GM23338 (cell line): ENCODE measurements at regions not wholly inside any gene's neighbourhood (a gene's known extent, or its start where the extent isn't known, plus 50 kb on each side); places are given as distances from the start of the nearest gene placed in this dataset.

Experiments used
- ATAC-seq: fragments of 200-7000 bp; cut with Tn5 transposase; 3 replicates; pipeline ENCODE4 v1.9.1; 2020
- DNase-seq: peaks from one replicate; pipeline ENCODE4 v3.0.0-alpha.2; 2015; ENCODE audit warnings: low spot score
- H2AFZ ChIP-seq: fragments of 200-600 bp; sonication (generic); 2 replicates; pipeline ENCODE4 v1.8.0; 2016; ENCODE audit warnings: antibody characterized with exemption, mild to moderate bottlenecking, moderate library complexity
- H3F3A ChIP-seq: fragments of 200-600 bp; sonication (generic); replicated peaks from 2 replicates; pipeline ENCODE4 v1.8.0; 2017; ENCODE audit warnings: antibody characterized with exemption, mixed run types, low read depth
- H3K27ac ChIP-seq: fragments of 200-600 bp; sonication (generic); 2 replicates; pipeline ENCODE4 v1.6.1; 2016; ENCODE audit warnings: low read depth
- H3K27me3 ChIP-seq: fragments of 200-600 bp; sonication (generic); 2 replicates; pipeline ENCODE4 v1.8.0; 2016; ENCODE audit warnings: mild to moderate bottlenecking, mixed run types, moderate library complexity; ENCODE audit not compliant: insufficient read depth
- H3K36me3 ChIP-seq: fragments of 200-600 bp; sonication (generic); 2 replicates; pipeline ENCODE4 v1.8.0; 2016; ENCODE audit warnings: mild to moderate bottlenecking; ENCODE audit not compliant: insufficient read depth
- H3K4me1 ChIP-seq: fragments of 200-600 bp; sonication (generic); 2 replicates; pipeline ENCODE4 v1.8.0; 2016; ENCODE audit warnings: mild to moderate bottlenecking, moderate library complexity; ENCODE audit not compliant: insufficient read depth
- H3K4me2 ChIP-seq: fragments of 200-600 bp; sonication (generic); 2 replicates; pipeline ENCODE4 v1.7.1; 2017; ENCODE audit warnings: mixed run types
- H3K4me3 ChIP-seq: fragments of 200-600 bp; sonication (generic); 2 replicates; pipeline ENCODE4 v1.6.1; 2016; ENCODE audit warnings: mixed run types
- H3K79me2 ChIP-seq: fragments of 200-600 bp; sonication (generic); replicated peaks from 2 replicates; pipeline ENCODE4 v1.8.0; 2017; ENCODE audit warnings: mild to moderate bottlenecking; ENCODE audit not compliant: insufficient read depth
- H3K9me2 ChIP-seq: fragments of 200-600 bp; sonication (generic); 2 replicates; pipeline ENCODE4 v1.8.0; 2017; ENCODE audit not compliant: insufficient read depth
- H4K20me1 ChIP-seq: fragments of 200-600 bp; sonication (generic); replicated peaks from 2 replicates; pipeline ENCODE4 v1.8.0; 2017; ENCODE audit warnings: mild to moderate bottlenecking; ENCODE audit not compliant: insufficient read depth
- H3K27ac Mint-ChIP-seq: 2 replicates; pipeline ENCODE4 v1.8.0; 2020; ENCODE audit warnings: inconsistent platforms, mild to moderate bottlenecking, moderate library complexity, mixed read lengths
- H3K27me3 Mint-ChIP-seq: 3 replicates; pipeline ENCODE4 v1.8.0; 2022; ENCODE audit warnings: low read depth, mild to moderate bottlenecking, moderate library complexity, mixed read lengths, inconsistent platforms; ENCODE audit not compliant: insufficient read depth, poor library complexity
- H3K36me3 Mint-ChIP-seq: 3 replicates; pipeline ENCODE4 v1.8.0; 2021; ENCODE audit warnings: low read depth, mild to moderate bottlenecking, inconsistent platforms, moderate library complexity, mixed read lengths
- H3K4me1 Mint-ChIP-seq: 3 replicates; pipeline ENCODE4 v1.8.0; 2020; ENCODE audit warnings: mild to moderate bottlenecking, inconsistent platforms, mixed read lengths
- H3K4me3 Mint-ChIP-seq: 3 replicates; pipeline ENCODE4 v1.8.0; 2021; ENCODE audit warnings: moderate library complexity, mild to moderate bottlenecking, inconsistent platforms, mixed read lengths
- H3K9me3 Mint-ChIP-seq: 3 replicates; pipeline ENCODE4 v1.8.0; 2020; ENCODE audit warnings: moderate library complexity, mild to moderate bottlenecking, inconsistent platforms, mixed read lengths
- CREB1 ChIP-seq: fragments of 250-450 bp; sonication (Bioruptor Pico); IDR thresholded peaks from 2 replicates; pipeline ENCODE4 v1.5.0; 2020; ENCODE audit warnings: low read depth, mild to moderate bottlenecking, moderate library complexity
- EZH2 ChIP-seq: fragments of 200-600 bp; sonication (generic); IDR thresholded peaks from one replicate; pipeline ENCODE4 v1.8.0; 2017; ENCODE audit warnings: antibody characterized with exemption, mild to moderate bottlenecking, low read depth; ENCODE audit not compliant: unreplicated experiment
- EZH2phosphoT487 ChIP-seq: fragments of 200-600 bp; sonication (generic); IDR thresholded peaks from one replicate; pipeline ENCODE4 v1.8.1; 2018; ENCODE audit warnings: antibody characterized with exemption; ENCODE audit not compliant: unreplicated experiment
- JUNB ChIP-seq: IDR thresholded peaks from one replicate; pipeline ENCODE4 v1.6.1; 2016; ENCODE audit warnings: antibody characterized with exemption; ENCODE audit not compliant: unreplicated experiment
- NANOG ChIP-seq: IDR thresholded peaks from 2 replicates; pipeline ENCODE4 v1.6.1; 2016; ENCODE audit warnings: antibody characterized with exemption, borderline replicate concordance
- POLR2AphosphoS5 ChIP-seq: IDR thresholded peaks from 2 replicates; pipeline ENCODE4 v1.6.1; 2016; ENCODE audit warnings: antibody characterized with exemption, low read depth
- STAT1 ChIP-seq: IDR thresholded peaks from one replicate; pipeline ENCODE4 v1.6.1; 2016; ENCODE audit warnings: antibody characterized with exemption; ENCODE audit not compliant: unreplicated experiment
- ZNF114 ChIP-seq: fragments of 250-450 bp; sonication (Bioruptor Pico); IDR thresholded peaks from 2 replicates; pipeline ENCODE4 v1.5.0; 2020; ENCODE audit warnings: mild to moderate bottlenecking, moderate library complexity
- ZNF331 ChIP-seq: fragments of 250-450 bp; sonication (Bioruptor Pico); IDR thresholded peaks from 2 replicates; pipeline ENCODE4 v1.5.0; 2020; ENCODE audit warnings: low read depth, mild to moderate bottlenecking, moderate library complexity
- TF ChIP-seq, protein P1 (sequence below): IDR thresholded peaks from 2 replicates; pipeline ENCODE4 v1.6.1; 2016; ENCODE audit warnings: antibody characterized with exemption
- TF ChIP-seq, protein P2 (sequence below): IDR thresholded peaks from one replicate; pipeline ENCODE4 v1.6.1; 2018; ENCODE audit warnings: antibody characterized with exemption; ENCODE audit not compliant: unreplicated experiment
- TF ChIP-seq, protein P3 (sequence below): fragments of 250-450 bp; sonication (Bioruptor Pico); IDR thresholded peaks from 2 replicates; pipeline ENCODE4 v1.5.0; 2020; ENCODE audit warnings: mild to moderate bottlenecking, moderate library complexity
- TF ChIP-seq, protein P4 (sequence below), 2 experiments: fragments of 200-600 bp in 1 of 2; sonication (generic) in 1 of 2; conservative IDR thresholded peaks; 2 replicates each; pipeline versions ENCODE4 v1.5.1 to v1.6.1; 2016 to 2017; ENCODE audit warnings: antibody characterized with exemption in 2 of 2, low read depth in 2 of 2, mild to moderate bottlenecking in 2 of 2, moderate library complexity in 1 of 2

DNA sequence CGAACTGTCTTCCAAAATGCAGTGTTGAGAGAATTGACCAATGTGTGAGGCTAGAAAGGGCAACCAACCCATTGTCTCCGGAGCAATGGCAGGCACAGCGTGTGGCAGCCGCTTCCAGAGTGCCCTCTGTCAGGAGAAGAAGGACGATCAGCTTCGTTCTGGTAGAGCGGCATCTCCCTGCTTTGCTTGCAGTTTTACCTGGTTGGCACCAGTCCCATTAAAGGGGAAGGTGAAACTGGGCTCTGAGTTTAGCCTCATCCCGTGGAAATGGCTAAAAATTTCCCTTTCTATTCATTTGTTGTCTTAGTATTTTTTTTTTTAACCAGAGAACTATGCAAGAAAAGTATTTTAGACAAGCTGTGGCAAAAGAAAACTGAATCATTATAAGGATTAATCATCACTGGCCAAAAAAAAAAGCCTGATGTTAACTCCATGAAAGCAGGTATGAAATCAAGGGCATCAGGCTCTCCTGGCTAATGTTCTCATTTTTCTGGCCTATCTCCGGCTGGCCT, 81.5 kb upstream of the SLC7A1 start:
- no peaks in the 10 kb centered on the region for H3K79me2 ChIP-seq
- no peak for DNase-seq

More for the DNA sequence above, 81.5 kb upstream of the SLC7A1 start:
- Histone ChIP-seq H3K4me2 (no peak overlapping the region), H4K20me1 (no peaks in the 10 kb centered on the region), H3F3A (no peaks in the 10 kb centered on the region), H3K4me3 (no peak overlapping the region), H3K9me2 (no peaks in the 10 kb centered on the region), H2AFZ (no peak overlapping the region), H3K27ac (no peak overlapping the region), H3K36me3 (no peaks in the 10 kb centered on the region), H3K4me1 (no peaks in the 10 kb centered on the region), H3K27me3 (no peaks in the 10 kb centered on the region)
- Mint-ChIP-seq H3K9me3 (peaks cover 6% of the 10 kb centered on the region; the same call in 2 of the 3 replicates), H3K27me3 (no peaks in the 10 kb centered on the region), H3K36me3 (no peaks in the 10 kb centered on the region), H3K4me1 (peaks cover 2% of the 10 kb centered on the region; the same call in 2 of the 3 replicates), H3K27ac (no peak overlapping the region), H3K4me3 (no peak overlapping the region)
- TF ChIP-seq, protein P1, sequence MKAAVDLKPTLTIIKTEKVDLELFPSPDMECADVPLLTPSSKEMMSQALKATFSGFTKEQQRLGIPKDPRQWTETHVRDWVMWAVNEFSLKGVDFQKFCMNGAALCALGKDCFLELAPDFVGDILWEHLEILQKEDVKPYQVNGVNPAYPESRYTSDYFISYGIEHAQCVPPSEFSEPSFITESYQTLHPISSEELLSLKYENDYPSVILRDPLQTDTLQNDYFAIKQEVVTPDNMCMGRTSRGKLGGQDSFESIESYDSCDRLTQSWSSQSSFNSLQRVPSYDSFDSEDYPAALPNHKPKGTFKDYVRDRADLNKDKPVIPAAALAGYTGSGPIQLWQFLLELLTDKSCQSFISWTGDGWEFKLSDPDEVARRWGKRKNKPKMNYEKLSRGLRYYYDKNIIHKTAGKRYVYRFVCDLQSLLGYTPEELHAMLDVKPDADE: no peak
- TF ChIP-seq JUNB (no peak), EZH2 (no peak), ZNF114 (CRISPR knock-in tag) (no peak), NANOG (no peak), ZNF331 (CRISPR knock-in tag) (no peak), POLR2AphosphoS5 (no peak), CREB1 (CRISPR knock-in tag) (no peak), STAT1 (no peak), EZH2phosphoT487 (no peak)
- TF ChIP-seq, protein P2, sequence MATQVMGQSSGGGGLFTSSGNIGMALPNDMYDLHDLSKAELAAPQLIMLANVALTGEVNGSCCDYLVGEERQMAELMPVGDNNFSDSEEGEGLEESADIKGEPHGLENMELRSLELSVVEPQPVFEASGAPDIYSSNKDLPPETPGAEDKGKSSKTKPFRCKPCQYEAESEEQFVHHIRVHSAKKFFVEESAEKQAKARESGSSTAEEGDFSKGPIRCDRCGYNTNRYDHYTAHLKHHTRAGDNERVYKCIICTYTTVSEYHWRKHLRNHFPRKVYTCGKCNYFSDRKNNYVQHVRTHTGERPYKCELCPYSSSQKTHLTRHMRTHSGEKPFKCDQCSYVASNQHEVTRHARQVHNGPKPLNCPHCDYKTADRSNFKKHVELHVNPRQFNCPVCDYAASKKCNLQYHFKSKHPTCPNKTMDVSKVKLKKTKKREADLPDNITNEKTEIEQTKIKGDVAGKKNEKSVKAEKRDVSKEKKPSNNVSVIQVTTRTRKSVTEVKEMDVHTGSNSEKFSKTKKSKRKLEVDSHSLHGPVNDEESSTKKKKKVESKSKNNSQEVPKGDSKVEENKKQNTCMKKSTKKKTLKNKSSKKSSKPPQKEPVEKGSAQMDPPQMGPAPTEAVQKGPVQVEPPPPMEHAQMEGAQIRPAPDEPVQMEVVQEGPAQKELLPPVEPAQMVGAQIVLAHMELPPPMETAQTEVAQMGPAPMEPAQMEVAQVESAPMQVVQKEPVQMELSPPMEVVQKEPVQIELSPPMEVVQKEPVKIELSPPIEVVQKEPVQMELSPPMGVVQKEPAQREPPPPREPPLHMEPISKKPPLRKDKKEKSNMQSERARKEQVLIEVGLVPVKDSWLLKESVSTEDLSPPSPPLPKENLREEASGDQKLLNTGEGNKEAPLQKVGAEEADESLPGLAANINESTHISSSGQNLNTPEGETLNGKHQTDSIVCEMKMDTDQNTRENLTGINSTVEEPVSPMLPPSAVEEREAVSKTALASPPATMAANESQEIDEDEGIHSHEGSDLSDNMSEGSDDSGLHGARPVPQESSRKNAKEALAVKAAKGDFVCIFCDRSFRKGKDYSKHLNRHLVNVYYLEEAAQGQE: no peak
- TF ChIP-seq, protein P3, sequence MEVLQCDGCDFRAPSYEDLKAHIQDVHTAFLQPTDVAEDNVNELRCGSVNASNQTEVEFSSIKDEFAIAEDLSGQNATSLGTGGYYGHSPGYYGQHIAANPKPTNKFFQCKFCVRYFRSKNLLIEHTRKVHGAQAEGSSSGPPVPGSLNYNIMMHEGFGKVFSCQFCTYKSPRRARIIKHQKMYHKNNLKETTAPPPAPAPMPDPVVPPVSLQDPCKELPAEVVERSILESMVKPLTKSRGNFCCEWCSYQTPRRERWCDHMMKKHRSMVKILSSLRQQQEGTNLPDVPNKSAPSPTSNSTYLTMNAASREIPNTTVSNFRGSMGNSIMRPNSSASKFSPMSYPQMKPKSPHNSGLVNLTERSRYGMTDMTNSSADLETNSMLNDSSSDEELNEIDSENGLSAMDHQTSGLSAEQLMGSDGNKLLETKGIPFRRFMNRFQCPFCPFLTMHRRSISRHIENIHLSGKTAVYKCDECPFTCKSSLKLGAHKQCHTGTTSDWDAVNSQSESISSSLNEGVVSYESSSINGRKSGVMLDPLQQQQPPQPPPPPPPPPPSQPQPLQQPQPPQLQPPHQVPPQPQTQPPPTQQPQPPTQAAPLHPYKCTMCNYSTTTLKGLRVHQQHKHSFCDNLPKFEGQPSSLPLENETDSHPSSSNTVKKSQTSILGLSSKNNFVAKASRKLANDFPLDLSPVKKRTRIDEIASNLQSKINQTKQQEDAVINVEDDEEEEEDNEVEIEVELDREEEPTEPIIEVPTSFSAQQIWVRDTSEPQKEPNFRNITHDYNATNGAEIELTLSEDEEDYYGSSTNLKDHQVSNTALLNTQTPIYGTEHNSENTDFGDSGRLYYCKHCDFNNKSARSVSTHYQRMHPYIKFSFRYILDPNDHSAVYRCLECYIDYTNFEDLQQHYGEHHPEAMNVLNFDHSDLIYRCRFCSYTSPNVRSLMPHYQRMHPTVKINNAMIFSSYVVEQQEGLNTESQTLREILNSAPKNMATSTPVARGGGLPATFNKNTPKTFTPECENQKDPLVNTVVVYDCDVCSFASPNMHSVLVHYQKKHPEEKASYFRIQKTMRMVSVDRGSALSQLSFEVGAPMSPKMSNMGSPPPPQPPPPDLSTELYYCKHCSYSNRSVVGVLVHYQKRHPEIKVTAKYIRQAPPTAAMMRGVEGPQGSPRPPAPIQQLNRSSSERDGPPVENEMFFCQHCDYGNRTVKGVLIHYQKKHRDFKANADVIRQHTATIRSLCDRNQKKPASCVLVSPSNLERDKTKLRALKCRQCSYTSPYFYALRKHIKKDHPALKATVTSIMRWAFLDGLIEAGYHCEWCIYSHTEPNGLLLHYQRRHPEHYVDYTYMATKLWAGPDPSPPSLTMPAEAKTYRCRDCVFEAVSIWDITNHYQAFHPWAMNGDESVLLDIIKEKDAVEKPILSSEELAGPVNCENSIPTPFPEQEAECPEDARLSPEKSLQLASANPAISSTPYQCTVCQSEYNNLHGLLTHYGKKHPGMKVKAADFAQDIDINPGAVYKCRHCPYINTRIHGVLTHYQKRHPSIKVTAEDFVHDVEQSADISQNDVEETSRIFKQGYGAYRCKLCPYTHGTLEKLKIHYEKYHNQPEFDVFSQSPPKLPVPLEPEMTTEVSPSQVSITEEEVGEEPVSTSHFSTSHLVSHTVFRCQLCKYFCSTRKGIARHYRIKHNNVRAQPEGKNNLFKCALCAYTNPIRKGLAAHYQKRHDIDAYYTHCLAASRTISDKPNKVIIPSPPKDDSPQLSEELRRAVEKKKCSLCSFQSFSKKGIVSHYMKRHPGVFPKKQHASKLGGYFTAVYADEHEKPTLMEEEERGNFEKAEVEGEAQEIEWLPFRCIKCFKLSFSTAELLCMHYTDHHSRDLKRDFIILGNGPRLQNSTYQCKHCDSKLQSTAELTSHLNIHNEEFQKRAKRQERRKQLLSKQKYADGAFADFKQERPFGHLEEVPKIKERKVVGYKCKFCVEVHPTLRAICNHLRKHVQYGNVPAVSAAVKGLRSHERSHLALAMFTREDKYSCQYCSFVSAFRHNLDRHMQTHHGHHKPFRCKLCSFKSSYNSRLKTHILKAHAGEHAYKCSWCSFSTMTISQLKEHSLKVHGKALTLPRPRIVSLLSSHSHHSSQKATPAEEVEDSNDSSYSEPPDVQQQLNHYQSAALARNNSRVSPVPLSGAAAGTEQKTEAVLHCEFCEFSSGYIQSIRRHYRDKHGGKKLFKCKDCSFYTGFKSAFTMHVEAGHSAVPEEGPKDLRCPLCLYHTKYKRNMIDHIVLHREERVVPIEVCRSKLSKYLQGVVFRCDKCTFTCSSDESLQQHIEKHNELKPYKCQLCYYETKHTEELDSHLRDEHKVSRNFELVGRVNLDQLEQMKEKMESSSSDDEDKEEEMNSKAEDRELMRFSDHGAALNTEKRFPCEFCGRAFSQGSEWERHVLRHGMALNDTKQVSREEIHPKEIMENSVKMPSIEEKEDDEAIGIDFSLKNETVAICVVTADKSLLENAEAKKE (CRISPR knock-in tag): no peak
- TF ChIP-seq, protein P4, sequence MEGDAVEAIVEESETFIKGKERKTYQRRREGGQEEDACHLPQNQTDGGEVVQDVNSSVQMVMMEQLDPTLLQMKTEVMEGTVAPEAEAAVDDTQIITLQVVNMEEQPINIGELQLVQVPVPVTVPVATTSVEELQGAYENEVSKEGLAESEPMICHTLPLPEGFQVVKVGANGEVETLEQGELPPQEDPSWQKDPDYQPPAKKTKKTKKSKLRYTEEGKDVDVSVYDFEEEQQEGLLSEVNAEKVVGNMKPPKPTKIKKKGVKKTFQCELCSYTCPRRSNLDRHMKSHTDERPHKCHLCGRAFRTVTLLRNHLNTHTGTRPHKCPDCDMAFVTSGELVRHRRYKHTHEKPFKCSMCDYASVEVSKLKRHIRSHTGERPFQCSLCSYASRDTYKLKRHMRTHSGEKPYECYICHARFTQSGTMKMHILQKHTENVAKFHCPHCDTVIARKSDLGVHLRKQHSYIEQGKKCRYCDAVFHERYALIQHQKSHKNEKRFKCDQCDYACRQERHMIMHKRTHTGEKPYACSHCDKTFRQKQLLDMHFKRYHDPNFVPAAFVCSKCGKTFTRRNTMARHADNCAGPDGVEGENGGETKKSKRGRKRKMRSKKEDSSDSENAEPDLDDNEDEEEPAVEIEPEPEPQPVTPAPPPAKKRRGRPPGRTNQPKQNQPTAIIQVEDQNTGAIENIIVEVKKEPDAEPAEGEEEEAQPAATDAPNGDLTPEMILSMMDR (conservative IDR thresholded peaks at IDR 0.05; ENCODE audit: low read depth in 2 of 2): no peak
- ATAC-seq: no peak
